SW 1271 (cell line): ENCODE measurements at regions not wholly inside any gene's neighbourhood (a gene's known extent, or its start where the extent isn't known, plus 50 kb on each side); places are given as distances from the start of the nearest gene placed in this dataset.

Experiments used
- DNase-seq, 2 experiments: peaks; one replicate each; lab custom pipeline; 2025; lab: John Stamatoyannopoulos, UW

DNA sequence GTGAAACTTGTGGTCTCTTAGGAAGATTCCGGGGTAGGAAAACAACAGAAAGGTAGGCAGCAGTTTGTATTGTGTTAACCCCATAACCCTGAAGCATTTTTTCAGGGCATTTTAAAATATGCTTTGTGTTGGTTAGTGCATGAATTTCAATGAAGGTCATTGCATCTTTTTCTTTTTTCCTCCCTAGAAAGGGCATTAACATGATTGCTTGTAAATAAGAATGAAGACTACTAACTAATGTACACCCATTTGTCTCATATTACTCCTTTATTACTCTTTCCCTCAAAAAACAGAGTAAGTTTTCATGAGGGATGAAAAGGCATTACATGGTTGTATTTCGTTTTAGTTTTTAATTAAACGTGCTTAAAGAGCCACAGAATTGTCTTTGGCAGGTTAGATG lies 141.4 kb downstream of the OGFRL1 start:
- DNase-seq: no peak

DNA sequence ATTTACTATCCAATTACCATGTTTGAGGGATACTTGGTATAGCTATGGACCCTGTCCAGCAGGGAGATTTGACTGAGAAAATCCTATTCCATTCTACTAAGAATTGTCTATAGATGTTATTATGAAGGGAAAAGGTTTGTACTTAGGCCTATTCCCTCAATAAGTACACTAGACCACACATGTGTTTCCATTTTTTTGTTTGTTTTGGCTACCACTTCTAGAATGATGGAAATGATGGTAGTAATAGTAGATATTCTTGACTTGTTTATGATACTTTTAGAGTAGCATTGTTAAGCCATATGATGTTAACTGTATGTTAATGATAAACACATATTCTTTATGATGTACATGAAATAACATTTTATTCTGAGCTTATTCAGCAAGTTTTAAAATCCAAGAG lies 144.8 kb downstream of the OGFRL1 start:
- no peak for DNase-seq

DNA sequence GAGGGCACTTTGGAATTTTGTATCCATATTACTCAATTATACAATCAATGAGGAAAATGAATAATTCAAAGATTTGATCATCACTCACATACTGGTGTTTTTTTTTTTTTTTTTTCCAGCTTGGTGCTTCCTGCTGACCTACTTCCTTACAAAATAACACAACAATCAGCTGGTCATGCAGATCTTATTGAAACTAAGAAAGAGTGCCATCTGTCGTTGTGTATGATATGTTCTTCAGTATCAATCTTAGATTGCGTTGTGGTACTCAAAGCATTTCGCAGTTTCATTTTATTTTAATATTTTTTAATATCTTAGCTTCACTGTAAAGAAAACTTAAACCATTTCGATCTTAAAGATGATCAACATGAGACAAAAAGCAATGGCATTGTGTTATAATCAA lies 155.6 kb downstream of the OGFRL1 start:
- DNase-seq: peak in 1 of 2 experiments; percentile 19

DNA sequence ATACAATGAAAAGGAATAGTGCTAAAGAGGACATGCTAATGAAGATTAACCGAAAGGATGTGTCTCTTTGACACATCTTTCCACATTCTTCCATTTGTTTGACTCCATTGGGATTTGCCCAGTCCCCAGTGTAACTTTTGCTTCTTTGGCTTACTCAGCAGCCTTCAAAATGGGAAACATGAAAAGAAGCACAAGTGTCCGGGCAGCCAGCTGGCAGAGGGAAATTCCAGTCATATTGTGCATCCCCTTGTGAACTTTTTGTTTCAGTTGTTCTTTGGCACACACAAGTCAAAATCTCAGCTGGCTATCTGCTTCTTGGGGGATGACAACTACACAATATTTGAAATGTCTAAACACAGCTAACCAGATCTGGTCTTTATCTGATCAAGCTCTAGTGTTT lies 157.4 kb downstream of the OGFRL1 start:
- DNase-seq: no peak

DNA sequence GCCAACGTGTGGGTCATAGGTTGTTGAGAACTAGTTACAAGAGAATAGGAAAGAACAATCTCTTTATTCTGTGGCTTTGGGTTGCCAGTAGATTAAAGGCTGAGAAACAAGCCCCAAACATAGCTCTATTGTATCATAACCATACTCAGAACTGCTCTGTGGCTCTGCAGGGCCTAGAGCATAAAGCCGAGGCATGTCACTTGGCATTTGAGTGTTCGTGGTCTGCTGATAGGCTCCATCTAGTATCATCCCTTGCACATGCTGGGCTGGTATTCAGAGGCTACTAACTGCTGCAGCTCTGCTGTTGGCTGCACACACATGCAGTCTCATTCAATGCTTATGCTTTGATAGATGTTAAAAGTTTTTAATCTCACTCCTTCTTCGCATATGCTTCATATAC lies 157.9 kb downstream of the OGFRL1 start:
- DNase-seq: no peak

DNA sequence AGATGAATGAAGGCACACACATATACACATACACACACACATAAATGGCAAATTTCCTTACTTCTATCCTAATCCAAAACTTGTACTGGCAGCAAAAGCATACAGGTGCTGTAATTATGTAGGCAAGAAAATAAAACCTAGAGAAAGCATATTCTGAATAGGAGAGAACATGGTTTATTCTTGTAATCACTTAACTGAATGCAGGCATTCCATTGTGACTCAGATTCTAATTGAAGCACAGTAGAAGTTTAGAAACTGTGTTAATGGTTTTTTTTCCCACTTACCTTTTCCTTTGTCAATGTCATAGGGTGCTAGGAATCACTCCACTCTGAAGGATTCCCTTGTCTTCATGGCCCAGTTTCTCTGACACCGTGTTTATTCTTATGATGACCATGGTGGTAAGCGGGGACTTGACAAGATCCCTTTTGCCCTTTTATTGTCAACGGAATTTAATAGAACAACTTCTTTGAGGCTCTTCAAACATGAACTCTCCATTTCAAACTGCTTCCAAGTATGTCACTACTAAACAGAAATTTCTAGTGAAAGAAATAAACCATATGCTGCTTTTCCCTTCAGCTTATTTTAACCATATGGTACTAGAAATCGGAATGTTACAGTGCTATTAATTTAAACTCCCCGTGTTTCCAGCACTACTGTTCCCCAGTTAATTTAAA lies 164.2 kb downstream of the OGFRL1 start:
- DNase-seq: no peak

DNA sequence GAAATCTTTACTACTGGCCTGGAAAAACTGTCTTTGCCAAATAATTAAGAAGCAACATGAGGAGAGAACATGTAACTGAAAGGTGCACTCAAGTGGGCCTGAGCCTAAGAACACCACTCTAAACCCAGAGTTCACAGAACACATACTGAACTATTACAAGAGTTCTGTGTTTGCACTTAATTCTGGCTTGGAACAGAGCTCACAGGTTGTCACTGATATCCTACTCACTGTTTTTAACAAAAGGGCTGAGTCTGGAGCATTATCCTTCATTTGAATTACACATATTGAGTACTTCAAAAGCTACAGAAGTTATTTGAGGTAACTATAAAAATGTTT lies 164.7 kb downstream of the OGFRL1 start:
- DNase-seq: no peak

DNA sequence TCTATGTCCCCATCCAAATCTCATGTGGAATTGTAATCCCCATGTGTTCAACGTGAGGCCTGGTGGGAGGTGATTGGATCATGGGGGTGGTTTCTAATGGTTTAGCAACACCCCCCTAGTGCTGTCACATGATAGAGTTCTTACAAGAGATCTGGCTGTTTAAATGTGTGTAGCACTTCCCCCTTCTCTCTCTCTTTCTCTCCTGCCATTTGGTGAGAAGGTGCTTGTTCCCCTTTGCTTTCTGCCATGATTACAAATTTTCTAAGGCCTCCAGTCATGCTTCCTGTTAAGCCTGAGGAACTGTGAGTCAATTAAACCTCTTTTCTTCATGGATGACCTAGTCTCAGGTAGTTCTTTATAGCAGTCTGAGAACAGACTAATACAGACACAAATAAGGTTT lies 165.4 kb downstream of the OGFRL1 start:
- no peak for DNase-seq

DNA sequence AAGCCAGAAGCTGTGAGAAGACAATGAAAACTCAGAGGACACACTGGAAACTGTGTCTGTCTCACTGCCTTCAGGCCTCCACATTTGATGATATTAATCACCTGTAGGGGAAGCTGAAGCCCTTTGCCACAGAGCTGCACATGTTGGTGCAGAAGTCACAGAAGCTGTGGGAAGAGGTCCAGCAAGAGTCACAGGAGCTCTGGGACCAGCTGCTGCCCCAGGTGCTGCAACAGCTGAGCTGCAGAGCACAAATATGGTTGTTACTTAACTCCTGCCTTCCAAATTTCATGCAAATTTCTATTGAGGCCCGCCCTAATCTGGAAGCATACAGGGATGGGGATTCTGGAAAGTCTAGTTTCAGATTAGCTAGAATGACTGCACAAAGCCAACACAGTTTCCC lies 169.3 kb downstream of the OGFRL1 start:
- DNase-seq: peak in 1 of 2 experiments; percentile 5

DNA sequence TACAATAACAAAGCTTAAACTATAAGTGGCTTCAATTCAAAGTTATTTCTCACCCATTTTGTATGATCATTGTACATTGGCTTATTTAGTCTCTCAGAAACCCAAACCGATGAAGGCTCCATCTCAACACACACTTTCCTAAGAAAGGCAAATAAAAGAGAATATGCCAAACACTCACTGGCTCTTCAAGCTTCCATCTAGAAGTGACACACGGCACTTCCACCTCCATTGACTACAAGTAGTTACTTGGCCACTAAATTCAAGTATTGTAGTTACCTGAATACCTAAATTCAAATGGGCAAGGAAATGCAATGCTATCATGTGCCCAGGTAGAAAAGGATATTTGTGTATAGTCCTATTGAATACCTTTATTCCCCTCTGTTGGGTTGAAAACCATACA lies 170.6 kb downstream of the OGFRL1 start:
- no peak for DNase-seq

DNA sequence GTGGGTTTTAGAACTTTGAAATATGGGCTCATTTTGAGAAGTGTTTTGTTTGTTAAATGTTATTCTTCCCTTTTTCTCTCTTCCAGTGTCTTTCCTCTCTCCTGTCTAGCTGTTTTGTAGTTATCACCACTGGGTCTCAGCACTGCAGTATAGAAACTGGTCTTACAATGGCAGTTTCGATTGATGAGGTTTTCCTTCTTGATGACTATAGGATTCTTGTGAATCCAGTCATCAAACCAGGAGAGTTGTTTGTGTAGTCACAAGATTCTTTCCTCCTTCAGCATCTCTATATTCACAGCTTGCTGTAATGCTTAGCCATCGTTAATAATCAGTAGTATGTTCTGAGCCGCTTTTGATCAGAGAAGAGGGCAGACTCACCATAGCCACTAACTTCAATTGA lies 172.3 kb downstream of the OGFRL1 start:
- no peak for DNase-seq

DNA sequence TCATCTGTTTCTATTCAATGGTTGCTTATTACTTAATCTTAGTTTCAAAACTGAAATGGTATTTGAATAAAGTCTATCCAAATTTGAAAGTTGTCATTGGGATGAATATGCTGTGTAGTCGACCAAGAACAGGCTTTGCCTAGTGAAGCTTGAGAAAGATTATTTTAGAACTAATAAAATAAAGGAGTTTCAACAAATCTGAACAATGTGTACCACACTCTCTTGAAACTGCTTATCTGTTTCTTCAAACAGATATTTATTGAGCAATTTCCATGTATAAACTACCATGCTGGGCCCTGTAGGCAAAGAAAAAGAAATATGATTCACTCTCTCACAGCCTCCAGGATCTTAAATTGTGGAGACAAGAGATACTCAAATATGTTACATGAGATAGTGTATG lies 174.4 kb downstream of the OGFRL1 start:
- DNase-seq: no peak

DNA sequence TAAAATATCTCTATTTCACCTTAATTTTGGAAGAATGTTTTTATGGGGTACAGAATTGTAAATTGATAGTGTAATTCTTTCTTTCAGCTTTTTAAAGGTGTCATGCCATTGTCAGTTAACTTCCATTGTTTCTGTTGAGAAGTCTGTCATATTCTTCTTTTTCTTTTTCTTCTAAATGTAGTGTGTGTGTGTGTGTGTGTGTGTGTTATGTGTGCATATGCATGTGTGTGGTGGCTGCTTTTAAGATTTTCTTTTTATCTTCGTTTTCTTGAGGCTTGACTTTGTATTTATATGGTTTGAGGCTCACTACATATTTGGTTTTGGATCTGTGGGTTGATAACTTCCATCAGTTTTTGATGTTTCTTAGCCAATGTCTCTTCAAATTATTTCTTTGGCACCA lies 176.5 kb downstream of the OGFRL1 start:
- no peak for DNase-seq

DNA sequence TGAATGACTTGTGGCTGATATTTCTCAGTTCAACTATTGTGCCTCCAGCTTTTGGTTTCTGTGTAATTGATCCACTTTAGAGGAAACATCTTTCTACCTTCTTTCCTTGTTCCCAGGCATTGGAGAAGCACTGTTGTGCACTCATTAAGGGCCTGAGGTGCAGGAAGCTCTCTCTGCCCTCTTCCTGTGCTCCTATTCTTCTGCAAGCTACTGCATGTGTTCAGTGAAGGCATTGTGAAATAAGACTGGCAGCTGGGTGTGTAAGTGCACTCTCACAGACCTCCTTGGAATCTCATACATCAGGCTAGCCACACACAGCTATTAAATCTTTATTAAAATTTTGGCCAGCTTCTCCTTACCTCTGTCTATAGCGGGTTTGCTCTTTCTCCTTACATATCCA lies 177.8 kb downstream of the OGFRL1 start:
- no peak for DNase-seq

DNA sequence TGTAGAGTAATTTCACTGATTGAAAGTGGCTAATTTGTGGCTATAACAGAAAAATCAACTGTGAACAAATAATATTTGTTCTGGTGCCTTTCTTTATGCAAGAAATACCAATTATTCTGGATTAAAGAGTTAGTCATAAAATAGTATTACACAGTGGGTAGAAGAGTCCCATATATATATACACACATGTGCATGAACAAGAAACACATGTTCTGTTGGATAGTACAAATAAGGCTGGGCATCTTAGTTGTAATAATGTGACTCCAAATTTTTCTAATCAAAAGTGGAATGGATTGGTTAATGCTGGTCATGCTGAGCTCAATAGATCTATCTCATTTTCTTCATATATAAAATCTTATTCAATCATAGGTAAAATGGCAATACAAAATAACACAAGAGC lies 179.4 kb downstream of the OGFRL1 start:
- DNase-seq: no peak

DNA sequence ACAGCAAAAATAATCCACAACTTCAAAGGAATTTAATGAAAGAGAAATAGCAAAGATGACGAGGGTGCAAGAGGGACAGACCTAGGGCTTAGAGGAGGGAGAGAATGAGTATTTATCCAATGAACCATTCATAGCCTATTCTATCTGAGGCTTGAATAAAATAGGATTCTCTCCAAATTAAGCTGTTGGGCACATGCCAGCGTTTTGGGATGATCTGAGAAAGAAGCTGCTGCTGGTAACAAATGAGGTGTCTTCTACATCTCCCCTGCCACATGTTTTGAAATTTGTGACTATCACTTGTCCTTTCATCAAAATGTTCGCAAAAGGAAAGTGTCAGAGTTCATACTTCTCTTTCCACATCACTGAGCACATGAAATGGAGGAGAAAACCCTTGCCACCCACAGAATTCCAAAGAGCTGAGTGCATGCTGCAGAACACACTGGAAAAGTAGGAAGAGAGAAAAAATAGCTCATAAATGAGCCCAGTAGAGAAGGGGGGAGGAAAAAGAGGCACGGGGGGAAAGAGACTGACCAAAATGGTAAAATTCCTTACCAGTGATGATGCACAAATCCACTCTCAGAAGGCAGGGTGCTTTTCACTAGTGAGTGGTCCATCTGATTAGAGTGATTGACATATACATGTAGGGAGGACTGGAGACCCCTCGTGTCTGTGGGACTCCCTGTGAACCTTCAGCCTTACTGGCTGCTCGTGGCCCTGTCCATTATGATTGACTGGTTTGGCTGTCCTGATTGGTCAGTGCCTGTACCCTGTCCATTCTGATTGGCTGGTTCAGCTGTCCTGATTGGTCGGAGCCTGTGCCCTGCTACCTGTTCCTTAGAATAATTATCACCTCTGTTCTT lies 180.5 kb downstream of the OGFRL1 start:
- DNase-seq: peak in 1 of 2 experiments; percentile 15

DNA sequence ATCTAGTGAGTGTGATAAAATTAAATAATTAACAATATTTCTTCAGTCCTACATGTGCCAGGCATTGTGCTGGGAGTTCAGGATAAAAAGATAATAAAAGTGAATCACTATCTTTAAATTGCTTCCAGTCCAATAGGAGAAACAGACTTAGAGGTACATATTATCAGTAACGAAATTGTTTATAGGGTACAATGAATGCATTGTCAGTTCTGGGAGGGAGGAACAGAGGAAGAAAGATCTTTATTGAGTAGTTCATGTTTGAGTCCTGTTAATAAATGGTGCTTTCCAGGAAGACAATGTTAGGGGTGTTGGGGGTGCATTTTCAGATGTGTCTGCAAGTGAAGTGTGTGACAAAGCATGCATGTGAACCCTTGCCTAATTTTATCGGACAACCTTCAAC lies 183.1 kb downstream of the OGFRL1 start:
- DNase-seq: no peak

DNA sequence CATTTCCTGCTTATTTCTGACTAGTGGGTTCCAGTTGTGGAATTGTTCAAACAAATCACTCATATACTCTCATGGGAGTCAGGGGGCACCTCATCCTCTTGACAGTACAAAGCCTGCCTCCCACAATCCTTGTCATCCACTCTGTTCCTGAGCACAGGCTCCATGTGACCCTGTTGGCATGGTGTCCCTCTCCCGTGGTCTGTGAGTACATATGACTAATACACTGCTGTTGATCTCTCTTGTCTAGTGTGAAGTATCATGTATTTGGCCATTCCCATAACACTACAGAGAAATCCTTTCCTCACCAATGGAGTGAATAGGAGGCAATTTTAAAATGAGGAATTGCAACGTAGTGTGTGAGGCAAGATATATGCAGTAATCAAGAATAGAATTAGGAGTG lies 185.3 kb downstream of the OGFRL1 start:
- peak in 1 of 2 experiments; percentile 13 for DNase-seq

DNA sequence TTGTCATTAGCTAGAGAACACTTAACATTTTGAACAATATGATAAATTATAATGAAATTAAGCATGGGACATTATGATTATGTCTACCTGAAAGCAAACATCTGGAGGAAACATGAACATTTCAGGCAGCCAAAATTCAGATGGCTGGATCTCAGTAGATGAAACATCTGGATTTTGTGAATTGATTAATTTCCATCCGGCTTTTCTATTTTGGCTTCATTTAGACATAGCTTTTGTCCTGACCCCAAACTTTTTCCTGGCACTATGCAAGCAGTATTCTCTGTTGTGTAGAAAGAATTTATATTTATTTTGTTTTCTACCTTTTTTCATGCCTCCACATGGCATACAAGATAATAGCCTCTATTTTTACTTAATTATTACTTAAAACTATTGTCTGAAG lies 186.3 kb downstream of the OGFRL1 start:
- DNase-seq: no peak

DNA sequence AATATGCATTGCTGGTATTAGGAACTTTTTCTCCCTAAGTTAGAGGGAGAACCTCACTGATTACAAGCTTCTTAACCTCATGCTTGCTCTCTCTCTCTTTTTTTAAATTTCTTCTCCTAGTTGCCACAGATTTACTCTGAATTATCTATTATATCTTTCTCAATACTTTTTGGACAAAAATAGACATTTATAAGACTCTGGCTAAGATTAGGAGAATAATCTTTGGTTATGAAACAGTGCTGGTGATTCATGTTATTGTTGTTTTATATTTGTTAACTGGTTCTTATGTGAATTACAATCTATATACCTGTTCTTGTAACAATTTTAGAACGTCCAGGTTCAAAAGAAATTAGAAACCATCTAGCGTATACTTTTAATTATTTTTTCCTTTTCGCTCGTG lies 187.8 kb downstream of the OGFRL1 start:
- DNase-seq: no peak

DNA sequence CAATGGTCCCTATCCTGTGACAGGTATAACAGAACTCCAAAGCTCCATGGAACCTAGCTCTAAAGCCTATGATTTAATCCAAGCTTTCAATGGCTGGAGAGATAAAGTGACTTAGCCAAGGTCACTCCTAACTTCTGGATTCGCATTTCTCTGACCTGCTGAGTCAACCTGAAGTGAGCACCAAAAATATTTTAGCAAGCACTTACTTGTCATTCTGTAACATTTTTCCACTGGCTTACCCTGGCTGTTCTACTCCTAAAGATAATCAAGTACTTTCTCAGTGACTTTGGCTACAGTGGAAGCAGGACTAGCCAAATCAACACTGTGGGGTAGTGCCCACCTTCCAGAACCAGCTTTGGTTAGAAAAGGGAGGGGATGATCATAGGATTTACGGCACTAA lies 188.3 kb downstream of the OGFRL1 start:
- no peak for DNase-seq

DNA sequence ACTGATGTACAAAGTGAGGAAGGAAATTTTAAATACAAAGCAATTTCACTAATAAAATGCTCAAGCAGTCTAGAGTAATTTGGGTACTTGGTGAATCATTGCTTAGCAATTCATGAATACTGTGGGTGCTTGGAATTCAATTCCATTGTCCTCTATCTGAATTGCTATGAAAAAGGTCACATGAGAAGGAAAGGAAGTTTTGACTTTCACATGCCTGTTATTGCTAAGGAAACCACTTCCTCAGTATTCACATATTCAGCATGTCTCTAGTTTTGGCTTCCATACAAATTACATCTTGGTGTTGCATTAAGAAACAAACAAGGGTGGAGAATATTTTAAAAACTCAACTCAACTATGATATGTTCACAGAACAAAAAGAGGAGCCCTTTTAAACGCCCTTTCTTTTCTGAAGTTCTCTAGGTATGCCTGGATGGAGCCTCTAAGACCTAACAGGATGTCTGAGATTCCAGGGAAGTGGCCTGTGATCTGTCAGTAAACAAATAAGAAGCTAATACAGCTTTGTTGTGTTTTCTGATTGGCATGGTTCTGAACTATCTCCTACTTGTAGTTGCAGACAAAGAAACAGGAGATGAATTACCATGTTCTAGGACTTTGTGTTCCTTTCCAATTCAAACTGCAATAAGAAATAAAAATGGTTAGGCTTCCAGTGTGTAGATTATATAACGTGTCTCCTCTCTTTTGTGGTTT lies 190.4 kb downstream of the OGFRL1 start:
- peak; percentile 85 to 97 for DNase-seq

DNA sequence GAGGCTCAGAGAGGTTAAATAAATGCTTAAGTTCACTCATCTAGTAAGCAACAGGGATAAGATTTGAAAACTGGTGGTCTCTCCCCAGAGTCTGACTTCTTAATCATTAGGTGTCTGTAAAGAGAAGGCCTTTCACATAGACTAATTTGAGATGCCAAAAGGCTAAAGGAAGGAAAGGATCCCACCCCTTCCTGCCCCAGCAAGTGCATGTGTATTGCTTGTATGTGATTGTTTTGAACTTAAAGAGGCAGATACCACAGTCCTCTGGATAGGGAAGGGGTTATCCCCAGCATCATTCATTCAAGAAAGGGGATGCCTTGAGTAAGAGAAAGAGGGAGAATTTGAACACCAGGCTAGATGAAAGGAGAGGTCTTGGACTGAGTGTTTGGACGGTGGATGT lies 192.0 kb downstream of the OGFRL1 start:
- DNase-seq: no peak
